OCI-LY3 (cell line): ENCODE measurements at regions not wholly inside any gene's neighbourhood (a gene's known extent, or its start where the extent isn't known, plus 50 kb on each side); places are given as distances from the start of the nearest gene placed in this dataset.

ENCODE experiments used
- EZH2phosphoT487 ChIP-seq: fragments of 200-600 bp; shearing (Covaris generic); IDR thresholded peaks from 2 replicates; pipeline ENCODE4 v1.6.1; 2018; ENCODE audit warnings: antibody characterized with exemption, mixed run types, low read depth
- TF ChIP-seq, protein P1 (sequence below): fragments of 200-600, 300-600 bp; sonication (generic); IDR thresholded peaks from 2 replicates; pipeline ENCODE4 v1.5.1; 2014; ENCODE audit warnings: antibody characterized with exemption, low read length, low read depth

DNA sequence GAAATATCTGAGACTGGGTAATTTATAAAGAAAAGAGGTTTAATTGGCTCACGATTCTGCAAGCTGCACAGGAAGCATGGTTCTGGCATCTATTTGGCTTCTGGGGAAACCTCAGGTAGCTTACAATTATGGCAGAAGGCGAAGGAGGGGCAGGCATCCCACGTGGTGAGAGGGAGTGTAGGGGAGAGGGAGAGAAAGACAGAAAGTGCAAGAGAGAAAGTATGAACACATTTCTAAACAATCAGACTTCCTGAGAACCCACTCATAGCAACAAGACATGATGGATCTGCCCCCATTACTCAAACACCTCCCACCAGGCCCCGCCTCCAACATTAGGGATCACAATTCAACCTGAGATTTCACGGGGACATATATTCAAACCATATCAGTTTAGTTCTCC, 107.4 kb downstream of the PERP start:
- TF ChIP-seq, protein P1, sequence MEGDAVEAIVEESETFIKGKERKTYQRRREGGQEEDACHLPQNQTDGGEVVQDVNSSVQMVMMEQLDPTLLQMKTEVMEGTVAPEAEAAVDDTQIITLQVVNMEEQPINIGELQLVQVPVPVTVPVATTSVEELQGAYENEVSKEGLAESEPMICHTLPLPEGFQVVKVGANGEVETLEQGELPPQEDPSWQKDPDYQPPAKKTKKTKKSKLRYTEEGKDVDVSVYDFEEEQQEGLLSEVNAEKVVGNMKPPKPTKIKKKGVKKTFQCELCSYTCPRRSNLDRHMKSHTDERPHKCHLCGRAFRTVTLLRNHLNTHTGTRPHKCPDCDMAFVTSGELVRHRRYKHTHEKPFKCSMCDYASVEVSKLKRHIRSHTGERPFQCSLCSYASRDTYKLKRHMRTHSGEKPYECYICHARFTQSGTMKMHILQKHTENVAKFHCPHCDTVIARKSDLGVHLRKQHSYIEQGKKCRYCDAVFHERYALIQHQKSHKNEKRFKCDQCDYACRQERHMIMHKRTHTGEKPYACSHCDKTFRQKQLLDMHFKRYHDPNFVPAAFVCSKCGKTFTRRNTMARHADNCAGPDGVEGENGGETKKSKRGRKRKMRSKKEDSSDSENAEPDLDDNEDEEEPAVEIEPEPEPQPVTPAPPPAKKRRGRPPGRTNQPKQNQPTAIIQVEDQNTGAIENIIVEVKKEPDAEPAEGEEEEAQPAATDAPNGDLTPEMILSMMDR: no peak
- no peak for TF ChIP-seq EZH2phosphoT487
